ENCODE measurements at regions not wholly inside any gene's neighbourhood (a gene's known extent, or its start where the extent isn't known, plus 50 kb on each side); places are given as distances from the start of the nearest gene placed in this dataset.

- TF ChIP-seq CHD7 (IDR thresholded peaks at IDR 0.05; ENCODE audit: insufficient replicate concordance, low read length) = no peak
- no peak for TF ChIP-seq KDM1A (IDR thresholded peaks at IDR 0.05; ENCODE audit: borderline replicate concordance, low read length)
- TF ChIP-seq, protein P1, sequence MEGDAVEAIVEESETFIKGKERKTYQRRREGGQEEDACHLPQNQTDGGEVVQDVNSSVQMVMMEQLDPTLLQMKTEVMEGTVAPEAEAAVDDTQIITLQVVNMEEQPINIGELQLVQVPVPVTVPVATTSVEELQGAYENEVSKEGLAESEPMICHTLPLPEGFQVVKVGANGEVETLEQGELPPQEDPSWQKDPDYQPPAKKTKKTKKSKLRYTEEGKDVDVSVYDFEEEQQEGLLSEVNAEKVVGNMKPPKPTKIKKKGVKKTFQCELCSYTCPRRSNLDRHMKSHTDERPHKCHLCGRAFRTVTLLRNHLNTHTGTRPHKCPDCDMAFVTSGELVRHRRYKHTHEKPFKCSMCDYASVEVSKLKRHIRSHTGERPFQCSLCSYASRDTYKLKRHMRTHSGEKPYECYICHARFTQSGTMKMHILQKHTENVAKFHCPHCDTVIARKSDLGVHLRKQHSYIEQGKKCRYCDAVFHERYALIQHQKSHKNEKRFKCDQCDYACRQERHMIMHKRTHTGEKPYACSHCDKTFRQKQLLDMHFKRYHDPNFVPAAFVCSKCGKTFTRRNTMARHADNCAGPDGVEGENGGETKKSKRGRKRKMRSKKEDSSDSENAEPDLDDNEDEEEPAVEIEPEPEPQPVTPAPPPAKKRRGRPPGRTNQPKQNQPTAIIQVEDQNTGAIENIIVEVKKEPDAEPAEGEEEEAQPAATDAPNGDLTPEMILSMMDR (IDR thresholded peaks at IDR 0.05; ENCODE audit: control extremely low read depth in 1 of 3, insufficient read depth in 1 of 3, low read depth in 1 of 3, low read length in 3 of 3) = no peak
- TF ChIP-seq KDM4A (IDR thresholded peaks at IDR 0.05; ENCODE audit: low read depth, low read length, severe bottlenecking) = no peak
- TF ChIP-seq, protein P2, sequence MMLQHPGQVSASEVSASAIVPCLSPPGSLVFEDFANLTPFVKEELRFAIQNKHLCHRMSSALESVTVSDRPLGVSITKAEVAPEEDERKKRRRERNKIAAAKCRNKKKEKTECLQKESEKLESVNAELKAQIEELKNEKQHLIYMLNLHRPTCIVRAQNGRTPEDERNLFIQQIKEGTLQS (IDR thresholded peaks at IDR 0.05; ENCODE audit: insufficient read depth, low read depth, low read length) = no peak
Observed at GRCh38 chr9:109704546-109704945, 75.5 kb upstream of the PALM2AKAP2 start (continued).
